MM.1S (cell line): ENCODE measurements at regions not wholly inside any gene's neighbourhood (a gene's known extent, or its start where the extent isn't known, plus 50 kb on each side); places are given as distances from the start of the nearest gene placed in this dataset.

Experiments
- DNase-seq: peaks from one replicate; pipeline ENCODE4 v3.0.0-alpha.2; 2015
- H2AFZ ChIP-seq: fragments of 300-600 bp; sonication (generic); 2 replicates; pipeline ENCODE4 v1.6.0; 2016; ENCODE audit warnings: antibody characterized with exemption, low read length
- H3F3A ChIP-seq: fragments of 300-600 bp; sonication (generic); 2 replicates; pipeline ENCODE4 v1.6.1; 2016; ENCODE audit warnings: mild to moderate bottlenecking, antibody characterized with exemption, low read length, moderate library complexity, mixed read lengths; ENCODE audit not compliant: insufficient read depth
- H3K27ac ChIP-seq: fragments of 300-600 bp; sonication (generic); 2 replicates; pipeline ENCODE4 v1.5.1; 2016; ENCODE audit warnings: mild to moderate bottlenecking, low read length
- H3K27me3 ChIP-seq: fragments of 300-600 bp; sonication (generic); replicated peaks from 2 replicates; pipeline ENCODE4 v1.6.0; 2016; ENCODE audit warnings: low read length; ENCODE audit not compliant: insufficient read depth
- H3K36me3 ChIP-seq: fragments of 300-600 bp; sonication (generic); replicated peaks from 2 replicates; pipeline ENCODE4 v1.6.1; 2016; ENCODE audit warnings: mild to moderate bottlenecking, low read length, mixed read lengths; ENCODE audit not compliant: insufficient read depth
- H3K4me1 ChIP-seq: fragments of 300-600 bp; sonication (generic); 2 replicates; pipeline ENCODE4 v1.6.1; 2016; ENCODE audit warnings: low read length, mixed read lengths
- H3K4me2 ChIP-seq: fragments of 300-600 bp; sonication (generic); 2 replicates; pipeline ENCODE4 v1.6.0; 2016; ENCODE audit warnings: low read depth, low read length
- H3K4me3 ChIP-seq: fragments of 300-600 bp; sonication (generic); 2 replicates; pipeline ENCODE4 v1.5.1; 2016; ENCODE audit warnings: low read length, mixed read lengths
- H3K79me2 ChIP-seq: fragments of 300-600 bp; sonication (generic); 2 replicates; pipeline ENCODE4 v1.6.1; 2016; ENCODE audit warnings: mixed run types, low read length, mixed read lengths
- H3K9ac ChIP-seq: fragments of 300-600 bp; sonication (generic); 2 replicates; pipeline ENCODE4 v1.6.1; 2016; ENCODE audit warnings: low read length, mixed read lengths
- H3K9me2 ChIP-seq: fragments of 300-600 bp; sonication (generic); replicated peaks from 2 replicates; pipeline ENCODE4 v1.6.1; 2016; ENCODE audit warnings: mild to moderate bottlenecking, low read length, mixed read lengths; ENCODE audit not compliant: insufficient read depth
- H3K9me3 ChIP-seq: fragments of 300-600 bp; sonication (generic); replicated peaks from 2 replicates; pipeline ENCODE4 v1.6.1; 2016; ENCODE audit warnings: mild to moderate bottlenecking, low read length, mixed read lengths; ENCODE audit not compliant: insufficient read depth
- H4K20me1 ChIP-seq: fragments of 300-600 bp; sonication (generic); 2 replicates; pipeline ENCODE4 v1.6.1; 2016; ENCODE audit warnings: mild to moderate bottlenecking, low read length, moderate library complexity, mixed read lengths; ENCODE audit not compliant: insufficient read depth
- EZH2 ChIP-seq: fragments of 300-600 bp; sonication (generic); optimal IDR thresholded peaks from 2 replicates; pipeline ENCODE3; 2017; ENCODE audit warnings: low read depth, mild to moderate bottlenecking, antibody characterized with exemption, low read length, mixed read lengths
- EZH2phosphoT487 ChIP-seq: fragments of 300-600 bp; sonication (generic); IDR thresholded peaks from 2 replicates; pipeline ENCODE4 v1.6.1; 2018; ENCODE audit warnings: antibody characterized with exemption, low read length
- TF ChIP-seq, protein P1 (sequence below): fragments of 300-600 bp; sonication (generic); IDR thresholded peaks from 2 replicates; pipeline ENCODE4 v1.5.1; 2016; ENCODE audit warnings: antibody characterized with exemption, low read length, mixed read lengths

DNA sequence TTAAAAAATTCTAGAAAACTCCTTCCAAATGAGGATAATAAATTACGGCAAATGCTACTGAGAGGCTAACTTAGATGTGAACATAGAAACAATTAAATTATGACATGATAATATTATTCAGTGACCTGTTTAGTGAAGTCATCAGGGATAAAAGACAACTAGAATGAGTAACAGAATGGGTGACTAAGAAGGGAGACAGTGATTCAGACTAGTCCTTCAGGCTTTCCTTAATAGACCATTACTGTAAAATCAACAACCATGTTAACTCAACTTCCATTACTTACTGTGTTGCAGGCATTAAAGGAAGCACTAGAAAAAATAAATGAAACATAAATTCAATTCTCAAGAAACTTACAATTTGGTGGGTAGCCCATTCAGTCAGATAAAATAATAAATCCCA, 543.9 kb upstream of the LRFN5 start:
- H3K27me3 ChIP-seq: no peaks in the 10 kb centered on the region
- H3K4me1 ChIP-seq: no peaks in the 10 kb centered on the region
- no peak overlapping the region for H3K4me3 ChIP-seq
- TF ChIP-seq EZH2 (no peak), EZH2phosphoT487 (no peak)
- TF ChIP-seq, protein P1, sequence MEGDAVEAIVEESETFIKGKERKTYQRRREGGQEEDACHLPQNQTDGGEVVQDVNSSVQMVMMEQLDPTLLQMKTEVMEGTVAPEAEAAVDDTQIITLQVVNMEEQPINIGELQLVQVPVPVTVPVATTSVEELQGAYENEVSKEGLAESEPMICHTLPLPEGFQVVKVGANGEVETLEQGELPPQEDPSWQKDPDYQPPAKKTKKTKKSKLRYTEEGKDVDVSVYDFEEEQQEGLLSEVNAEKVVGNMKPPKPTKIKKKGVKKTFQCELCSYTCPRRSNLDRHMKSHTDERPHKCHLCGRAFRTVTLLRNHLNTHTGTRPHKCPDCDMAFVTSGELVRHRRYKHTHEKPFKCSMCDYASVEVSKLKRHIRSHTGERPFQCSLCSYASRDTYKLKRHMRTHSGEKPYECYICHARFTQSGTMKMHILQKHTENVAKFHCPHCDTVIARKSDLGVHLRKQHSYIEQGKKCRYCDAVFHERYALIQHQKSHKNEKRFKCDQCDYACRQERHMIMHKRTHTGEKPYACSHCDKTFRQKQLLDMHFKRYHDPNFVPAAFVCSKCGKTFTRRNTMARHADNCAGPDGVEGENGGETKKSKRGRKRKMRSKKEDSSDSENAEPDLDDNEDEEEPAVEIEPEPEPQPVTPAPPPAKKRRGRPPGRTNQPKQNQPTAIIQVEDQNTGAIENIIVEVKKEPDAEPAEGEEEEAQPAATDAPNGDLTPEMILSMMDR: no peak
- H2AFZ ChIP-seq: no peak overlapping the region
- H3F3A ChIP-seq: no peaks in the 10 kb centered on the region
- H3K9me3 ChIP-seq: no peaks in the 10 kb centered on the region
- H3K4me2 ChIP-seq: no peak overlapping the region
- no peak overlapping the region for H3K27ac ChIP-seq
- DNase-seq: no peak
- no peaks in the 10 kb centered on the region for H4K20me1 ChIP-seq
- no peaks in the 10 kb centered on the region for H3K79me2 ChIP-seq
- H3K9me2 ChIP-seq: no peaks in the 10 kb centered on the region
- H3K36me3 ChIP-seq: no peaks in the 10 kb centered on the region
- H3K9ac ChIP-seq: no peak overlapping the region

DNA sequence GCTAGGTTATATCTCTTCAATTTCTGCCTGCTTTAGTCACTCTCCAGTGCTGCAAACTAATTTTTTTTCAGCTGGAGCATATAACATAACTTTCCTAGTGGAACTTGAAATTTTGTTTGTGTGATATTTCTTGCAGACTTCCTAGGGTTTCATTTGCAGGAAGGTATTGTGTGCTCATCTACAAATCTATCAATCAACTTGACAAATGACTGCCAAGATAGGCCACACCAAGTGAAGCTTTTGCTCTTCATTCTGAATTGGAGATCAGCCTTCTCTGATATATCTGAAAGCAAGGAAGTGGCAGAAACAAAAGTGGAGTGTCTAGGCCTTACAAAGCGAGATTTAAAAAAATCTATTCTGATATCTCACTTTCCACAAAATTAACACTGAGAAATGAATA, 551.1 kb upstream of the LRFN5 start:
- Histone ChIP-seq H2AFZ (no peak overlapping the region), H3K4me3 (no peak overlapping the region), H3K27ac (no peak overlapping the region), H3F3A (no peaks in the 10 kb centered on the region), H3K79me2 (no peaks in the 10 kb centered on the region), H3K4me2 (no peak overlapping the region), H3K4me1 (no peaks in the 10 kb centered on the region), H3K36me3 (no peaks in the 10 kb centered on the region), H3K27me3 (no peaks in the 10 kb centered on the region), H3K9ac (no peak overlapping the region), H3K9me3 (no peaks in the 10 kb centered on the region), H3K9me2 (no peaks in the 10 kb centered on the region), H4K20me1 (no peaks in the 10 kb centered on the region)
- no peak for DNase-seq
- TF ChIP-seq EZH2: no peak
- TF ChIP-seq EZH2phosphoT487: no peak
- TF ChIP-seq, protein P1: no peak

DNA sequence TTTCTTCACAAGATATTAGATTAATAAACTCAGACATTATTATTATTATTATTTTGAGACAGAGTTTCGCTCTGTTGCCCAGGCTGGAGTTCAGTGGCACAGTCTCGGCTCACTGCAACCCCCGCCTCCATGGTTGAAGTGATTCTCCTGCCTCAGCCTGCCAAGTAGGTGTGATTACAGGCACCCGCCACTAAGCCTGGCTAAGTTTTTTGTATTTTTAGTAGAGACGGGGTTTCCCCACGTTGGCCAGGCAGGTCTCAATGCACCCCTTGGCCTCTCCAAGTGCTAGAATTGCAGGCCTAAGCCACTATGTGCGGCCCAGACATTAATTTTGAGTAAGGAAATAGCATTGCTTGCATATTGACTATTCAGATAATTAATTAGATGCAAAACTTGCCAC, 554.9 kb upstream of the LRFN5 start:
- TF ChIP-seq EZH2phosphoT487 (no peak), EZH2 (no peak)
- TF ChIP-seq, protein P1: no peak
- H3F3A ChIP-seq: no peaks in the 10 kb centered on the region

More for the DNA sequence above, 554.9 kb upstream of the LRFN5 start:
- H3K27me3 ChIP-seq: no peaks in the 10 kb centered on the region
- no peak overlapping the region for H3K9ac ChIP-seq
- no peak overlapping the region for H2AFZ ChIP-seq
- H3K27ac ChIP-seq: no peak overlapping the region
- H3K4me1 ChIP-seq: no peaks in the 10 kb centered on the region
- H3K9me3 ChIP-seq: no peaks in the 10 kb centered on the region
- no peak overlapping the region for H3K4me2 ChIP-seq
- H4K20me1 ChIP-seq: no peaks in the 10 kb centered on the region
- no peak overlapping the region for H3K4me3 ChIP-seq
- H3K36me3 ChIP-seq: no peaks in the 10 kb centered on the region
- no peaks in the 10 kb centered on the region for H3K9me2 ChIP-seq
- H3K79me2 ChIP-seq: no peaks in the 10 kb centered on the region
- no peak for DNase-seq
